G401.6 (cell line): ENCODE measurements at regions not wholly inside any gene's neighbourhood (a gene's known extent, or its start where the extent isn't known, plus 50 kb on each side); places are given as distances from the start of the nearest gene placed in this dataset.
"Not testable (repeated sequence)": the region's sequence is repeated elsewhere in the genome, so short reads cannot be mapped to it uniquely, and the experiment has no call there.

Source experiments
- FAIRE-seq: peaks from 2 replicates; lab custom pipeline; 2012; peaks lifted over from hg19 to GRCh38; lab: Jason Lieb, UNC

DNA sequence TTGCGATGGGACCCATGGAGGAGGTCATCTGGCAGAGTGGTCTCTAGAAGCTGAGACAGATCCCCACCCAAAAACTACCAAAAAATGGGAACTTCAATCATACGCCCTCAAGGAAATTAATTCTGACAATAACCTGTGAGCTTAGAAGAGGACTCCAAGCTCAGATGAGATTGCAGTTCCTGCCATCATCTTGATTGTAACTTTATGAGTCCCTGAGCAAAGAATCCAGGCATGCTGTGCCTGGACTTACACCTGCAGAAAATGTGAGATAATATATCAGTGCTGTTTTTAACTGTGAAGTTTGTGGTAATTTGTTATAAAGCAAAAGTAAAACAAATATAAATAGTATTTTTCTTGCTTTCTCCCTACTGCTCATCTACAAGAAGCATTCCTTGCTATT is 299.6 kb upstream of the MBL2 start:
- FAIRE-seq, result no peak

DNA sequence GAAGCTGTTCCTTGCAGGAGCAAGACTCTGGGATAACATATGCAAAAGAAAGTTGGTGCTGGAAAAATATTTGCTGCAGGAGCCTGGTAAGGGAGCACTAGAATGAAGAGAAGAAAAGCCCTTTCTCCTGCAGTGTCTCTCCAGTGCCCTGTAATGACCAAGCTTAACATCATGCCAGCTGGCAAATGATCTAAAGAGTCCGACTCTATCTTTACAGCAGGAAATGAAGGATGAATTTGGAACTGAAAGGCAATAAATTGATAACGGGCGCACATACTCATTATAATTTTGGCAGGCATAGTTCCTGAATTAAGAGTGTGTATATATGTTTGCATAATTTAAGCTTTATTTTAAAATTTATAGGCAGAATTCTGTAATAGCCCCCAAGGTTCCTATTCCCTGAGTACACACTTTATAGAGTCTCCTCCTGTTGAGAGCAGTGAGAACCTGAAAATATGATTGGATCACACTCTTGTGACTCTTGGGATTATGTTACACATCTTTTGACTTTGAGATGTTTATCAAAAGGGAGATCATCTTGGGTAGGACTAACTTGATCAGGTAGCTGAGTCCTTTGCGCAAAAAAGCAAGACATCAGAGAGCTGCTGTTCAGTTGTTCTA is 299.0 kb upstream of the MBL2 start:
- FAIRE-seq, result no peak

DNA sequence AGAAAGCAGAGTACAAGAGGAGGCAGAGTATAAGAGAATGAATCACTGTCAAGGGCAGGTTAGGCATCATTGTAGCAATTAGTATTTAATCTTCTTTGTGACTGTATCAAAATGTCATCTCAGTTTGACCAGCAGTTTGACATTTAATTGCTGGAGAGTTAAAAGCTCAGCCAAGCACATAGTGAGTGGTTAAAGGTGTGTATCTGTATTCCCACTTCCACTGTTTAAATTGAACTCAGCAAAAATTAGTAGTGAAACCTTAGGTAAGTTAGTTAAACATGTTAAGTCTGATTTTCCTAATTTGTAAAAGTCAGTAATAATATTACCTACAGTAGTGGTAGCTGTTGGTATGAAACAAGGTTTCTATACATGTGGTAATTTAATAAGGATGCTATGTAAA is 296.4 kb upstream of the MBL2 start:
- no peak for FAIRE-seq

DNA sequence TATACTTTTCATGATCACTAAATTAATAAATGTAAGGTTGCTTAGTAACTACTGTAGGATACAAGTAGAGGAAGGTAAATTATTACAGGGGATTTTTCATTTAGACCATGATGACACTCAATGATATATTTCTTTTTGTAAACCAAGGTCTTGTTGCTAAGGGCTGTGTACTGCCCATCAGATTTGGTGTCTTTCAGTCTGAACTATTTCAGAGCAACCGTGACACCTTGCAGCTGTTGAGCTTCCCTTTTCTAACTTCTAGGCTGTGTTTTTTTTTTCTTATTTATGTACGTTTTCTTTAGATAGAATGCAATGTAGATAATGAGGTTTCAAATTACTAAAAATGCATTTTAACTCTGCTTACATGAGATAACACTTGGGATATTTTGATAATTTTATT is 292.0 kb upstream of the MBL2 start:
- no peak for FAIRE-seq

DNA sequence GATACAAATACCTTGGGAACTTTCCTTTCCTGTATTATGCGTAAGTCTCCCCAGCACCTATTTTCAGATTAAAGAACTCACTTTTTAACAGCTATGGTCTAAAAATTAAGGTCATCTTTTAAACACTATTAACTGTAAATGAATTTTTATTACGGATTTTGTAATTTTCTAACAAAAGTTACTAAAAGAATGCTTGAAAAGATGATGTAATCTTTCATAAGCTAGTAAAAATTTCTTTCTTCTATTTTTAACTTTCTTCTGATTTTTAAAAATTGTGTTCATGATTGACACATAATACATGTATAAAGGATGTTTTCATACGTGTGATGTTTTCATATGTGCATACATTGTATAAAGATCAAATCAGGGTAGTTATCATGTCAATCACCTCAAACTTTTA is 291.2 kb upstream of the MBL2 start:
- no peak for FAIRE-seq

DNA sequence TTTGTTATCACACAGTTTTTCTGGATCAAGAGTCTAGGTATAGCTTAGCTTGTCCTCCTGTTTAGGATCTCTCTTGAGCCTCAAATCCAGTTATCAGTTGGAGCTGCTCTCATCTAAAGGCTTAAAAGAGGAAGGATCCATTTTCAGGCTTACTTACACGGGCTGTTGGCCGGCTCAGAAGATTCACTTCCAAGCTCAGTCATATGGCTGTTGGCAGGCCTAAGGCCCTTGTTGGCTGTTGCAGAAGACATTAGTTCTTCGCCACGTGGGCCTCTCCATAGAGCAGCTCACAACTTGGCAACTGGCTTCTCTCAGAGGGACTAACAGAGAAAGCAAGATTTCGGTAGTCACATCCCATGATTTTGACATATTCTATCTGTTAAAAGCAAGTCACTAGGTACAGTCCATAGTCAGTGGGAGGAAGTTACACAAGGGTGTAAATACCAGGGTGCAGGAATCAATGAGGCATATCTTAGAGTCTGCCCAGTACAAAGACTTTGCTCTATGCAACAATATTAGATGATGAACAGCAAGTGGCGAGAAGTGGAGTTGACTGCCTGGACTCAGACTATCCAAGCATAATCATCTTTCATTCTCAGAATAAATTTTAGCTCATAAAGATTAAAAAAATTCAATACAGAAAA is 280.1 kb upstream of the MBL2 start:
- no peak for FAIRE-seq

DNA sequence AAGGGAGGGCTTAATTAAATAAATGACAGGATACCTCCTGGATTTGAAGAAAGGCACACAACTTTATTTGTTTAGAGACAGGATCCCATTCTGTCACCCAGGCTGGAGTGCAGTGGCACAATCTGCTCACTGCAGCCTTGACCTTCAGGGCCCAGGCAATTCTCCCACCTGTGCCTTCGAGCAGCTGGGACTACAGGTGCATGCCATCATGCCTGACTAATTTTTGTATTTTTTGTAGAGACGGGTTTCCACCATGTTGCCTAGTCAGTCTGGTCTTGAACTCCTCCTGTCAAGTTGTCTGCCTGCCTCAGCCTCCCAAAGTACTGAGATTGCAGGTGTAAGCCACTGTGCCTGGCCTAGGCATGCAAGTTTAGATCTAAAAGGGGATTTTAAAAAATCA is 272.7 kb upstream of the MBL2 start:
- no peak for FAIRE-seq

DNA sequence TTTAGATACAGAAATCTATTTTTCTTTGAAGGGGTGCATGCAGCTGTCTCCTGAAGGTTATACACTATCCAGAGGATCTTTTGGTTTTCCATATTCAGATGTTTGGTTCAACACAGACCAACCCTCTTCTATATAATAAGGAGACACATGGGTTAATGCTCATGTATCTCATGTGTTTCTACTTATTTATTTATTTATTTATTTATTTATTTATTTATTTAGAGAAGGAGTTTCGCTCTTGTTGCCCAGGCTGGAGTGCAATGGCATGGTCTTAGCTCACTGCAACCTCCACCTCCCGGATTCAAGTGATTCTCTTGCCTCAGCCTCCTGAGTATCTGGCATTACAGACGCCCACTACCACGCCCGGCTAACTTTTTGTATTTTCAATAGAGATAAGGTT is 263.2 kb upstream of the MBL2 start:
- FAIRE-seq, result not testable (repeated sequence)

DNA sequence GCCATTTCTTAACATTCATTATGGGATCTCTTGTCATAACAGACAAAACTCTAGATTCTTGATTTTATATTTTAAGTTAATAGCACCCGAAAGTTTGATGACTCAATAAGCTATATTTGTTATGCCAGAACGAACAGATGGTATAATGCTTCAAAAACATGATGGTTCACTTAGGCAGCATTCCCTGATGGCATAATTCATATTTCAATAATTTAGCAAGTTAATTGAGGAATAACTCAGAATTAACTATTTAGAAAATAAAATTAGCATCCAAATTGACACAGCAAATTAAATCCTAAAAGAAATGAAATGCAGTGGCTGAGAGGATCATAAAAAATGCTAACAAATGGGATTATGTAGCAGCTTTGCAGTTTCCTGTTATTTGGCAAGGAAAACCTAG is 260.8 kb upstream of the MBL2 start:
- FAIRE-seq, result no peak

DNA sequence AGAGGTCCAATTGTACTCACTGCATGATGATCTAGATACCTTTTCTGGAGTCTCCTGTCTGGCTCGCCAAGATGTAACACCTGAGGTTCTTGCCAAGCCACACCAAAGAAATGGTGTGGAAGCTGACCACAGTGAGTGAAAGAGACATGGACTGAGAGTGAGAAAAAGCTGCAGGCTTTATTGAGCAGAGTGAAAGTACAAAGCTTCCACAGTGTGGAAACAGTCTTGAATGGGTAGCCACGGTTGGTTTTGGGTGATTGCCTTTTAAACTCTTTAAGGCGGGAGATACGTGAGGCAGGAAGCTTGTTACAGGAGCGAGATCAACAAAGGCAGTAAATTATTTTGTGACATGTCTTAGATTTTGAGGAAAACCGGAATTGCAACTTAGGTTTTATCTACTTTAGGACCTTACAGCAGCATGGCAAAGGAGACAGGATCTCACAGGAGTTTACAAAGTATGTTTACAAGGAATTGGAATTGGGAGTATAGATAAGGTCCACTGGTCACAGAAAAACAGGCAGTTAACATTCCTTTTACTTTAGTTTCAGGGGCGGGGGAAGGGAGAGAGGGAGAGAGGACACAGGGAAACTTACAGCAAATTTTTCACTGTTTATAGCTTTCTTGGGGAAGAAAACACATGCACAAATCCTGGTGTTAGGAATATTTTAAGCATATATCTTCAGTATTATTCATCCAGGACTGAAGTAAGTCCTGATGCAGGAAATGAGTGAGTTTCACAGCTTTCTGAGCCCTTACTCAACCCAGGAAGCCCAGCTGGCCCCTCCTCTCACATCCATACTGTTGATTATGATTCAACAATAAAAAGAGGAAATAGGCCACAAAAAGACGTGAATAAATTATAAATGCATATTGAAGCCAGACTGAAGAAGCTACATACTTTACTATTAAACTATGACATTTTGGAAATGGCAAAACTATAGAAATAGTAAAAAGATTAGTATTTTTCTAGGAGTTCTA is 257.6 kb upstream of the MBL2 start:
- not testable (repeated sequence) for FAIRE-seq

DNA sequence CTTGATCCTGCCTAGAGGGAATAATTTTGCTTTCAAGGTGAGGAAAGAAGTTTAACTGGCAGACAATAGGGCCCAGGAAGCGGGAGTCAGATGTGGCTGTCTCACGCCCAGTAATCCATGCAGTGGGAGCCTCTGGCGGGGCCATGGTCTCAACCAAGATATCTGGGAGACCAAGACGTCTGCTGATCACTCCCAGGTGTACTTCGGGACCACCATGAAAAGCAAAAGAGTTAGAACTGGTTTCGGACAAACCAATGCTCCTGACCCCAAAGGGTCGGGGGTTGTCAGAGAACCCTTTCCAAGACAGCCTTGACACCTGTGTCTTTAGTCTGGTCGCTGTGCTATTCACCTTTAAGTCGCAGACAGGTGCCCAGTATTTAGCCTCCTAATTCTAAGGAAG is 256.9 kb upstream of the MBL2 start:
- no peak for FAIRE-seq

DNA sequence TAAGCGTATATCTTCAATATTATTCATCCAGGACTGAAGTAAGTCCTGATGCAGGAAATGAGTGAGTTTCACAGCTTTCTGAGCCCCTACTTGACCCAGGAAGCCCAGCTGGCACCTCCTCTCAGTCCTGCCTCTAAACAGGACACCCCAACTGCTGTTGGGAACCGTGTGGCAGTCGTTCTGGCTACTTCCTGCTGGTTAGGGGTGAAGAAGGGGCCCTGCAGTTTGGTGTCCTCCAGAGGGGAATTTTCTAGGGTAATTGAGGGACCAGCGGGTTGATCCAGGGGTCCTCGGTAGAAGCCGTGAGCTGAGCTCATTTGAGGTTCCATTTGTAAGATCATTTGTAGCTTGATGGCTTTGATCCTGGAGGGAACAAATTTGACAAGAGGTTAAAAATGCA is 253.2 kb upstream of the MBL2 start:
- FAIRE-seq, result not testable (repeated sequence)

DNA sequence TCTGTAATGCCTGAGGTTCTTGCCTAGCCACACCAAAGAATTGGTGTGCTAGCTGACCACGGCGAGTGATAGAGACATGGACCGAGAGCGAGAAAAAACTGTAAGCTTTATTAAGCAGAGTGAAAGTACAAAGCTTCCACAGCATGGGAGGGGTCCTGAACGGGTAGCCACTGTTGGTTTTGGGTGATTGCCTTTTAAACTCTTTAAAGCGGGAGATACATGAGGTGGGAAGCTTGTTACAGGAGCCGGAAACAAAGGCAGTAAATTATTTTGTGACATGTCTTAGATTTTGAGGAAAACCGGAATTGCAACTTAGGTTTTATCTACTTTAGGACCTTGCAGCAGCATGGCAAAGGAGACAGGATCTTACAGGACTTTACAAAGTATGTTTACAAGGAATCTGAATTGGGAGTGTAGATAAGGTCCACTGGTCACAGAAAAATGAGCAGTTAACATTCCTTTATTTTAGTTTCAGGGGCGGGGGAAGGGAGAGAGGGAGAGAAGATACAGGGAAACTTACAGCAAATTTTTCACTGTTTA is 252.7 kb upstream of the MBL2 start:
- no peak for FAIRE-seq

DNA sequence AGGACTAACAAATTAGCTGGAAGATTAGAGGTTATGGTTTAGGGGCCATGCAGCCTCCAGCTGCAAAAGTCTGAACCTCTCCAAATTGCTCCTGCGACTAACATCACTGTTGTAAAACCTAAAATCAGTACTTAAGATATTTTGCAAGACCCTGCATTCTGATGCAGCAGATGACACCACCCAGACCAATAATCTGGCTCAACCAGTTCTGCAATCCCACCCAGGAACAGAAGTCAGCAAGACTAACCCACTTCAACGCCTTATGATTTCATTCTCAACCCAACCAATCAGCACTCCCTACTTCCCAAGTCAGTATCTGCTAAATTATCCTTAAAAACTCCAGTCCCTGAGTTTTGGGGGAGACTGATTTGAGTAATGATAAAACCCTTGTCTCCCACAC is 250.8 kb upstream of the MBL2 start:
- no peak for FAIRE-seq

DNA sequence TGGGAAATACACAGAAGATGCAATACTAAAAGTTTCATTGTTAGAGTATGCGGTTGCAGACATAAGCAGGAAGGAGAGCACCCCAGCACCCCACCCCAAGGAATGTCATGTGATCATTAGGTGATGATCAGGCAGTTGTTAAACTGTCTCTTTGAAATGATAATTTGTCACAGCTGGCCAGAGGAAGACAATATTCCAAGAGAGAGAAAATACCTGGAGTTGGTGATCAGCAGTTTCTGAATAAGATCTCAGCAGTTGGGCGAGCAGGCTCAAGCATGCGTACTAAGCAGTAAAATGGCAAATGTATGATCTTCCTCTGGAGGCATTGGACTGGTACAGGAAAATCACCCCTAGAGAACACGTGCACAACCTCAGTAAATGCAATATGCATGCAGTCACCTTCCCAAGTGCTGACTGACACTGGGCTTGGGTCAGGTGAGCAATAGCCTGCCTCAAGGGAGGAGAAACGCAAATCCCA is 250.1 kb upstream of the MBL2 start:
- no peak for FAIRE-seq

DNA sequence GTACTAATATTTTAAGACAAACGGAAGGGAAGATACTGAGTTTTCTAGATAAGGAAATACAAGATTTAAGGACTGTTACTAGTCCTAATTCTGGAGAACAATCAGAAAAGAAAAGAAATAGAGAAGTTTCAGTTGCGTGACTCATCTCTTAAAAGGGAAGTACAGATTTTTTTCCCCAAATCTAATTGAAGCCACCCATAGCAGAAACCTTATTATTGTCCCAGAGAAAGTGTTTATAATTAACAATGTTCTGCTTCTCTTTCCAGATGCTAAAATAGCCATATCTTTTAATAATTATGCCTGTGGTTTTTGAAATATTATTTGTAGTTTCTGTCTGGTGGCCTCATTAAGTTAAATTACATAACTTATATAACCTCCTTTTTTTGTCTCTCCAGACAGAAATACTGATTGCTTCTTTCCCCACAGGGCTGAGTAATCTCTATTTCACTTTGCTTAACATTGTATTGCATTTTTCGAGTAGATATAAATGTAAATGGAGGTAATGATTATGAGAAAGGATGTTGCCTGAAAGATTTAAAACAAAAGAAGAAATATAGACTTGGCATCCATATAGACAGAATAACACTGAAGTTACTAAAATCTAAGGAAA is 240.7 kb upstream of the MBL2 start:
- FAIRE-seq, result no peak

DNA sequence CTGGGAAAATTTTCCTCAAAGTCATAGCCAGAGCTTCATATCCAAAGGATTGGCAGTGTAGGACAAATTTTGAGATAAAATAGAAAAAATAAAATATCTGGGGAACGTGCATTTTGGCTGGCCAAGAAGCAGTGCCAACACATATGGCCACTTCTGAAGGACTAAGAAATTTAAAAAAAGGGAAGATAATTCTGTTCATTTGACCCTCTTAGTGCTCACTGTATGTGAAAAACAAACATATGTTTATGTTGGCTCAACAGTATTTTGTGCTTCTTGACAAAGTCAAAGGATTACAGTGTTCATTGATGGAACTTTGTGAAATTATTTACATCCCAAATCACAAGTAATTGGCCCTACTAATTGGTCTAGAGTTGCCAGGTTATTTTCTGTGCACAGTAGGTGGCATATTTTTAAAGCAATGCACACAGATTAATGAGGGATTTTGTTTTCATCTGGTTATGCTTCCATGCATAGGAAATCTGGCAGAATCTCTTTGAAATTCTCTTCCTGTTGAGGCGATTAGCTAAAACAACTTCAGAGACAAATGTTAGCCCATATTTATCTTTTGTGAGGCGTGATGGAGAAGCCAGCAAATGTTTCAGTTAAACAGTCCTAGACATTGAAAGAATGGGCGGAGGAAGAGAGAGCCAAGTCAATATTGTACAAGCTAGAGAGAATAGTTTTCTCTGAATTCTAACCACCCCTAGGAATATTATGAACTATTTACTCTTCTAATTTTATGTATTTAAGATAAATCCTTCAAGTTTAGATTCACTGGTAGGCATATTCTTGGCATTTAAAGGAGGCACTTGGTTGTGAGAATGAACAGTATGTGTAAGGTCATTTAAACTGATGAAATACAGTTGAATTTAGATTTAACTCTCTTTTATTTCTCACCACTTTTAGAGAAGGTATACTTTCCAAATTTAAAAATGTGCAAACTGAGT is 237.7 kb upstream of the MBL2 start:
- no peak for FAIRE-seq

DNA sequence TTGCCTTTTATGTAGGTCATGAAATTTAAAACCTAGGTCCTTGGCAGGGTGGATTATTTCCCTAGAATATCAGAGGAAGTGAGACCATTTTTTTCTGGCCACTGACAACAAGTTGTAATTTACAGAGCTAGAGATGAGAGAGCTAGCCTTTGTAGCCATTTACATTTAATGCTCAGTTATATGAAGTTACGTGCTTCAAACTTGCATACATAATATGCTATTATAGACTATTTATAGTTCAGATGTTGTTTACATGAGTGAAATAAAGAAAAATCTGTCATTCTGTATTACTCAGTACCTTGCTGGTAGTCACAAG is 234.9 kb upstream of the MBL2 start:
- no peak for FAIRE-seq

DNA sequence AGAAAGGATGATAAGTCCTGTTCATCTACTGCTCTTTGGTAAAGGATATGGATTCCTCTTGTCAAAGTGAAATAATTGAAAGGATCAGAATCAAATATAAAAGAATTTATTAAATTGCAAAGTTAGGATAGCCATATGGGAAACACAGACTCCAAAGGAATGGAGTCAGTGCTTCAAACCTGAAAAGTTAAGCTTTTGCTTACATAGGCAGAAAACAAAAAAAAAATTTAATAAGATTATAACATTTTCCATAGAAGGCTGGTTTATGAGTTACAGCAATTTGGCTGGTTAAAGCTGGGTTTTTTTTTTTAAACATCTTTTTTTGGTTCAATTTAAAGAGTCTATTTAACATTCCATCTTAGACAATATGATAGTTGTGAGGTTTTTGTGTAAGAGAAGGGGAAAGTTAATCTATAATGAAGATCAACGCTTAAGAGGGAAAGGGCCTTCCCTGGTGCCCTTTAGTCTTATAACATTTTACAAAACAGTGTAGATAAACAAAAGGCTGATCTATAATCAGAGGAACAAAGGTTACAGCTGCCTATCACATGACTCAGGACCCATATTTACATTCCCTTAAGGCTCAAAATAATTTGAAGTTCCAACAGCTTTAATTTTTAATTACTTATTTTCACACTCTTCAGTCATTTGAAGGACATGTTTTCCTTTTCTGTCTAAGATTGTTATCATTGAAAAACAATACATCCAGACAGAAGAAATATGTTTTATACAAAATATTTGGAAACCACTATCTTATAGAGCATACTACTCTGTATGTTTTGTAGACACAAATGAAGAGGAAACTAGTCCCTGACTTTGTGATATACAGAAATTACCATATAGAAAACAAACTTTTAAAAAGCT is 234.3 kb upstream of the MBL2 start:
- no peak for FAIRE-seq

DNA sequence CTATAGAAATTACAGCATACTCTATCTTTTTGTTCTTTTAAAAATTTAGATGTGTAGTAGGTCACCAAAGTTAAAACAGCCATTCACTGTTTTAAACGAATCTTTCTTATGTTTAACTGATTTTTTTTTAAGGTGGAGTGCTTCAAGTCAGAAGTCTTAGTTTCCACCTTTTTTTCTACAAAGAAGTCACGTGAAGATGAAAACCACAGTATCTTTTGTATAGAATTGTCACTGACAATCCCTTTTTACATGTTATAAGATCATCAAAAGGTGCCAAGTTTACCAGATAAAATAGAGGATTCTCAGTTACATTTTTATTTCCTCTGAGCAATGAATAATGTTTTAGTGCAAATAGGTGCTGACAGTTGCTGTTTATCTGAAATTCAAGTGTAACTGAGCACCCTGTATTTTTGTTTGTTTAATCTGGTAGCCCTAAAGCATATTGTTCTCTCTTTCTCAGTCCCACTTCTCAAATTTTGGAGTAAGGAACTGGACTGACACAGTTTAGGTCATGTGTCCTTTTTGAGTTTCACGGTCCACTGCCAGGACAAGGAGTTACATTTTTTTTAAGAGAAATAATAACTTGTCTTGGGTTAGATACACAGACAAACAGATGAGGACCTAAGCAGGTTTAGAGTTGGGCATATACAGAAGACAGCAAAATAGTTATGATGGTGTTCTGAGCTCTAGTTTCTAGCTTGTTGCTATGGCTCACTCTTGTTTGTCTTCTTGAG is 233.2 kb upstream of the MBL2 start:
- no peak for FAIRE-seq
